T-cell (primary cell): ENCODE measurements at regions not wholly inside any gene's neighbourhood (a gene's known extent, or its start where the extent isn't known, plus 50 kb on each side); places are given as distances from the start of the nearest gene placed in this dataset.

Source experiments
- ATAC-seq, 4 experiments: fragments of 200-7000 bp in 3 of 4; fragments of 150-1000 bp in 1 of 4; cut with Tn5 transposase; replicated peaks in 1 of 4; 1 replicate in 3 of 4; 2 replicates in 1 of 4; pipeline ENCODE4 v1.10.0; 2021; ENCODE audit warnings: moderate library complexity in 3 of 4, mild to moderate bottlenecking in 2 of 4, moderate number of reproducible peaks in 1 of 4
- CTCF ChIA-PET, 2 donors: fragments of 300-600 bp; sonication (Branson Sonifier 250); formaldehyde crosslinking; loops; one replicate each; lab custom pipeline; 2022; ENCODE audit warnings: antibody characterized with exemption in 2 of 2; lab: Charles Lee
- POLR2A ChIA-PET, 2 donors: fragments of 300-600 bp; sonication (Branson Sonifier 250); formaldehyde crosslinking; loops; one replicate each; lab custom pipeline; 2022; ENCODE audit warnings: antibody characterized with exemption in 2 of 2; lab: Charles Lee
- DNase-seq, 35 experiments: peaks; one replicate each; pipeline versions ENCODE4 v3.0.0 to v3.0.0-alpha.2; 2013 to 2023
- H3K27ac ChIP-seq: one replicate; pipeline ENCODE4 v1.5.1; 2013; ENCODE audit warnings: low read length
- H3K27me3 ChIP-seq, 2 experiments: replicated peaks in 1 of 2; 1 replicate in 1 of 2; 2 replicates in 1 of 2; pipeline versions ENCODE4 v1.6.1 to v1.7.0; 2013; ENCODE audit warnings: low read length in 1 of 2, mixed read lengths in 1 of 2; ENCODE audit not compliant: control insufficient read depth in 2 of 2, insufficient read depth in 2 of 2; ENCODE audit errors: extremely low read depth in 1 of 2
- H3K36me3 ChIP-seq, 2 donors: 1 replicate in 1 of 2; 2 replicates in 1 of 2; pipeline versions ENCODE4 v1.6.1 to v1.7.0; 2013; ENCODE audit warnings: low read length in 1 of 2; ENCODE audit not compliant: control insufficient read depth in 2 of 2, insufficient read depth in 1 of 2; ENCODE audit errors: extremely low read depth in 1 of 2
- H3K4me1 ChIP-seq, 2 experiments: 1 replicate in 1 of 2; 2 replicates in 1 of 2; pipeline versions ENCODE4 v1.6.1 to v1.7.0; 2013; ENCODE audit warnings: low read length in 2 of 2, mixed read lengths in 1 of 2; ENCODE audit not compliant: insufficient read depth in 2 of 2, control insufficient read depth in 1 of 2; ENCODE audit errors: extremely low read depth in 1 of 2
- H3K4me3 ChIP-seq, 2 donors: 1 replicate in 1 of 2; 2 replicates in 1 of 2; pipeline versions ENCODE4 v1.5.1 to v1.7.0; 2013; ENCODE audit warnings: mild to moderate bottlenecking in 2 of 2, low read length in 1 of 2, moderate library complexity in 1 of 2; ENCODE audit not compliant: control insufficient read depth in 1 of 2; ENCODE audit errors: extremely low read depth in 1 of 2
- H3K9me3 ChIP-seq: 2 replicates; pipeline ENCODE4 v1.7.0; 2013
- H3K27ac Mint-ChIP-seq, 2 donors: one replicate each; pipeline ENCODE4 v1.8.0; 2020 to 2021; ENCODE audit warnings: mild to moderate bottlenecking in 2 of 2, mixed read lengths in 2 of 2
- H3K27me3 Mint-ChIP-seq, 2 donors: one replicate each; pipeline ENCODE4 v1.8.0; 2021 to 2022; ENCODE audit warnings: mixed read lengths in 2 of 2
- H3K36me3 Mint-ChIP-seq: one replicate; pipeline ENCODE4 v1.8.0; 2021; ENCODE audit warnings: mixed read lengths
- H3K4me1 Mint-ChIP-seq, 3 donors: one replicate each; pipeline ENCODE4 v1.8.0; 2020 to 2022; ENCODE audit warnings: mixed read lengths in 3 of 3, mild to moderate bottlenecking in 1 of 3
- H3K4me3 Mint-ChIP-seq, 3 donors: one replicate each; pipeline ENCODE4 v1.8.0; 2020 to 2022; ENCODE audit warnings: mild to moderate bottlenecking in 3 of 3, mixed read lengths in 3 of 3, moderate library complexity in 3 of 3
- H3K9me3 Mint-ChIP-seq, 3 donors: one replicate each; pipeline ENCODE4 v1.8.0; 2020 to 2022; ENCODE audit warnings: mixed read lengths in 3 of 3
- whole genome bisulfite sequencing: methylation state at CpG from one replicate; pipeline ENCODE4 v1.1.5; 2013; ENCODE audit warnings: missing lambda C conversion rate; ENCODE audit not compliant: insufficient coverage; 5-methylcytosine and 5-hydroxymethylcytosine counted together

- Histone ChIP-seq H3K4me3 (no peak overlapping the region), H3K36me3 (no peaks in the 10 kb centered on the region), H3K27ac (no peak overlapping the region), H3K4me1 (no peaks in the 10 kb centered on the region), H3K27me3 (no peaks in the 10 kb centered on the region), H3K9me3 (no peaks in the 10 kb centered on the region)
- ChIA-PET CTCF (interaction anchor here in 1 of 2 donors (0.7 kb wide), 1 partner anchor 1493 kb away, joined by 4 read pairs; no protein-coding TSS in a partner anchor), POLR2A (no interaction called here)
- H3K27me3 Mint-ChIP-seq = no peaks in the 10 kb centered on the region
- no peak for DNase-seq
- ATAC-seq = no peak
- no peak overlapping the region for H3K4me3 Mint-ChIP-seq
- H3K9me3 Mint-ChIP-seq = peaks cover 0 to 7% (median 2%) of the 10 kb centered on the region in 3 donors
- WGBS = no CpG with 5 or more reads among the region's 1 CpG
- H3K36me3 Mint-ChIP-seq = no peaks in the 10 kb centered on the region
- no peak overlapping the region for H3K27ac Mint-ChIP-seq
- no peaks in the 10 kb centered on the region for H3K4me1 Mint-ChIP-seq
Measured at GRCh38 chr2:66382091-66382490, 52.8 kb upstream of the MEIS1 start.

GRCh38 chr2:66379473-66379872 lies 55.5 kb upstream of the MEIS1 start:
- H3K9me3 Mint-ChIP-seq = peaks cover 0 to 7% (median 2%) of the 10 kb centered on the region in 3 donors
- H3K27ac Mint-ChIP-seq = no peak overlapping the region
- Histone ChIP-seq H3K27ac (no peak overlapping the region), H3K4me3 (no peak overlapping the region), H3K4me1 (no peaks in the 10 kb centered on the region), H3K9me3 (no peaks in the 10 kb centered on the region), H3K27me3 (no peaks in the 10 kb centered on the region), H3K36me3 (no peaks in the 10 kb centered on the region)
- no peak for DNase-seq
- no peaks in the 10 kb centered on the region for H3K36me3 Mint-ChIP-seq
- H3K27me3 Mint-ChIP-seq = no peaks in the 10 kb centered on the region
- no peak for ATAC-seq
- POLR2A ChIA-PET = no interaction called here
- CTCF ChIA-PET = no interaction called here
- H3K4me1 Mint-ChIP-seq = no peaks in the 10 kb centered on the region
- H3K4me3 Mint-ChIP-seq = no peak overlapping the region

- H3K27me3 Mint-ChIP-seq = no peaks in the 10 kb centered on the region
- ChIA-PET POLR2A (interaction anchor here in 1 of 2 donors (1.0 kb wide), 1 partner anchor 8 kb away, joined by 5 read pairs; no protein-coding TSS in a partner anchor), CTCF (no interaction called here)
- H3K27ac ChIP-seq = no peak overlapping the region
- no peaks in the 10 kb centered on the region for H3K9me3 ChIP-seq
- H3K4me1 Mint-ChIP-seq = no peaks in the 10 kb centered on the region
- H3K36me3 ChIP-seq = no peaks in the 10 kb centered on the region
- no peak overlapping the region for H3K4me3 Mint-ChIP-seq
- no peaks in the 10 kb centered on the region for H3K4me1 ChIP-seq
- no peaks in the 10 kb centered on the region for H3K27me3 ChIP-seq
- no peak overlapping the region for H3K4me3 ChIP-seq
- ATAC-seq (no peak), DNase-seq (no peak)
- no peaks in the 10 kb centered on the region for H3K36me3 Mint-ChIP-seq
- H3K27ac Mint-ChIP-seq = no peak overlapping the region
- WGBS = 100% methylated on average over 1 of the region's 6 CpGs
- peaks cover 0 to 7% (median 2%) of the 10 kb centered on the region in 3 donors for H3K9me3 Mint-ChIP-seq
Measured at GRCh38 chr2:66377832-66378231, 57.1 kb upstream of the MEIS1 start.

- no peak for ATAC-seq
- CTCF ChIA-PET = no interaction called here
- no peak for DNase-seq
- Histone ChIP-seq H3K27me3 (no peaks in the 10 kb centered on the region), H3K9me3 (no peaks in the 10 kb centered on the region), H3K27ac (no peak overlapping the region), H3K4me1 (no peaks in the 10 kb centered on the region), H3K4me3 (no peak overlapping the region), H3K36me3 (no peaks in the 10 kb centered on the region)
- Mint-ChIP-seq H3K27ac (no peak overlapping the region), H3K4me1 (no peaks in the 10 kb centered on the region), H3K9me3 (peaks cover 0 to 4% (median 2%) of the 10 kb centered on the region in 3 donors), H3K4me3 (no peak overlapping the region), H3K27me3 (no peaks in the 10 kb centered on the region), H3K36me3 (no peaks in the 10 kb centered on the region)
- WGBS = no CpG with 5 or more reads among the region's 2 CpGs
- POLR2A ChIA-PET = no interaction called here
Measured at GRCh38 chr2:66370824-66371223, 64.1 kb upstream of the MEIS1 start.

GRCh38 chr2:66366619-66367018 lies 68.3 kb upstream of the MEIS1 start:
- no peak overlapping the region for H3K4me3 Mint-ChIP-seq

GRCh38 chr2:66364495-66365333 lies 70.2 kb upstream of the MEIS1 start:
- no peak overlapping the region for H3K27ac Mint-ChIP-seq
- H3K4me3 Mint-ChIP-seq = no peak overlapping the region
- peaks cover 0 to 4% (median 3%) of the 10 kb centered on the region in 3 donors for H3K9me3 Mint-ChIP-seq
- ChIA-PET POLR2A (interaction anchor here in 1 of 2 donors (0.6 kb wide), 1 partner anchor 882 kb away, joined by 5 read pairs; no protein-coding TSS in a partner anchor), CTCF (no interaction called here)
- no peak overlapping the region for H3K4me3 ChIP-seq
- H3K9me3 ChIP-seq = no peaks in the 10 kb centered on the region
- WGBS = 84% methylated on average over 4 of the region's 7 CpGs
- no peaks in the 10 kb centered on the region for H3K4me1 Mint-ChIP-seq
- no peaks in the 10 kb centered on the region for H3K36me3 Mint-ChIP-seq
- ATAC-seq (no peak), DNase-seq (no peak)
- H3K27ac ChIP-seq = no peak overlapping the region
- H3K4me1 ChIP-seq = no peaks in the 10 kb centered on the region
- H3K36me3 ChIP-seq = no peaks in the 10 kb centered on the region
- no peaks in the 10 kb centered on the region for H3K27me3 Mint-ChIP-seq
- H3K27me3 ChIP-seq = no peaks in the 10 kb centered on the region

More at GRCh38 chr2:66366619-66367018, 68.3 kb upstream of the MEIS1 start:
- no peak for DNase-seq
- H3K27me3 Mint-ChIP-seq = no peaks in the 10 kb centered on the region
- H3K4me1 Mint-ChIP-seq = no peaks in the 10 kb centered on the region
- Histone ChIP-seq H3K4me1 (no peaks in the 10 kb centered on the region), H3K27ac (no peak overlapping the region), H3K27me3 (no peaks in the 10 kb centered on the region), H3K9me3 (no peaks in the 10 kb centered on the region), H3K36me3 (no peaks in the 10 kb centered on the region), H3K4me3 (no peak overlapping the region)
- WGBS = no CpG with 5 or more reads among the region's 2 CpGs
- H3K36me3 Mint-ChIP-seq = no peaks in the 10 kb centered on the region
- no peak overlapping the region for H3K27ac Mint-ChIP-seq
- POLR2A ChIA-PET = no interaction called here
- CTCF ChIA-PET = no interaction called here
- no peak for ATAC-seq
- H3K9me3 Mint-ChIP-seq = peaks cover 0 to 4% (median 3%) of the 10 kb centered on the region in 3 donors
